Stimulated activated CD4-positive, alpha-beta T cell treated with anti-CD3 and anti-CD28 coated beads, Interleukin-1b, Interleukin-23, amount 100 ng/mL, for 48 hours (primary cell): ENCODE measurements at regions not wholly inside any gene's neighbourhood (a gene's known extent, or its start where the extent isn't known, plus 50 kb on each side); places are given as distances from the start of the nearest gene placed in this dataset.
"Not testable (repeated sequence)": the region's sequence is repeated elsewhere in the genome, so short reads cannot be mapped to it uniquely, and the experiment has no call there.

Experiments
- DNase-seq: peaks from one replicate; pipeline ENCODE4 v3.0.0-alpha.2; 2020

GRCh38 chr4:181757910-181758660 is 485.1 kb upstream of the TENM3 start:
- DNase-seq, result no peak

- DNase-seq, result no peak
These were observed 482.6 kb upstream of the TENM3 start for GRCh38 chr4:181760560-181760959.

DNA sequence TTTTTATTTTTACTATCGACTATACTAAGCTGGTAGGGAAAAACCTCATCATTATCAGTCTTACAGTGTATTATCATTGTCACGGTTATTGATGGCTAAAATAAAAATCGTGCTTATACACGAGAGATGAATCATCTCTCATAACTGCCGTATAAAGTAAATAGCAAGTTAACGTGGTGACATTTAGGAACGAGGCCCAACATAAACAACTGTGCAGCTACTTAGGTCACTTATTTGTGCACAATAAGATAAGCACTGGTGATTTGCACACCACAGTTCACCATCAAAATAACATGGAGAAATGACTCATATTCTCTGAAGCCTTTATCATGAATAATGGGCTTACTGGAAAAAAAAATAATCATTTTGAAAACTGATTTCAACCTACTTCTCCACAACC is 482.0 kb upstream of the TENM3 start:
- DNase-seq, result no peak

GRCh38 chr4:181766061-181766548 is 477.1 kb upstream of the TENM3 start:
- DNase-seq, result no peak

DNA sequence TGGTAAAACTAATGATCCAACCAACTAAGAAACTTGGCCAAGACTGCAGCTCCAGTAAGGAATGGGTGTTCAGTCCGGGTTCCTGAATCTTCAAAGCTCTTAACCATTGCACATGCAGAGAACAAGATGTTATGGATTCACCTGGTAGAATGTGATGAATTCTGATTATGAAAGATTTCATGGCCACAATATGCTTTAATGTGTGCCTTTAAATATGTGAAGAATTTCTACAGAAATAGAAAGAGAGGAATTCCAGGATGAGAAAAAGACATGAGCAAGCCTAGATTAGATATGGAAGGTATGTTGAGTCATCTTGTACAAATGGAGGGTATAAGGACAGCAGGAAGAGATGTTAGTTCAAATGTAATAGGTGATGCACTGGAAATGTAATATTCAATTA is 472.2 kb upstream of the TENM3 start:
- no peak for DNase-seq

DNA sequence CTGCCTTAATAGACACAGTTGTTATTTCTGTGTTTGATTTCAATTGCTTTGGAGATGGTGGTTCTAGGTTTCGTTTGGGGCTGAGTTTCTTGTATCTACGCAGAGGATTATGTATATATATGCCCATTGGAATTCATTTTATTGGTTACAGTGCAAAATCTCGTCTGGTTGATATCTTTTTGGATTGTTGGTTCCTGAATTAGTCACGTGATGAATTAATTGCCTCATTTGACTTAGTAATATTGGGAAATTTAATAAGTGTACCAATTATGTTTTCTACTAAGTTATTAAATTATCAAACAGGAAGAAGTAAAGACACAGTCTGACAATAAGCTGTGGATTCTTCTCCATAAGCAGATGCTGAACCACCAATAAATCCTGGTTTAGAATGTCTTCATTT is 467.9 kb upstream of the TENM3 start:
- DNase-seq, result no peak

DNA sequence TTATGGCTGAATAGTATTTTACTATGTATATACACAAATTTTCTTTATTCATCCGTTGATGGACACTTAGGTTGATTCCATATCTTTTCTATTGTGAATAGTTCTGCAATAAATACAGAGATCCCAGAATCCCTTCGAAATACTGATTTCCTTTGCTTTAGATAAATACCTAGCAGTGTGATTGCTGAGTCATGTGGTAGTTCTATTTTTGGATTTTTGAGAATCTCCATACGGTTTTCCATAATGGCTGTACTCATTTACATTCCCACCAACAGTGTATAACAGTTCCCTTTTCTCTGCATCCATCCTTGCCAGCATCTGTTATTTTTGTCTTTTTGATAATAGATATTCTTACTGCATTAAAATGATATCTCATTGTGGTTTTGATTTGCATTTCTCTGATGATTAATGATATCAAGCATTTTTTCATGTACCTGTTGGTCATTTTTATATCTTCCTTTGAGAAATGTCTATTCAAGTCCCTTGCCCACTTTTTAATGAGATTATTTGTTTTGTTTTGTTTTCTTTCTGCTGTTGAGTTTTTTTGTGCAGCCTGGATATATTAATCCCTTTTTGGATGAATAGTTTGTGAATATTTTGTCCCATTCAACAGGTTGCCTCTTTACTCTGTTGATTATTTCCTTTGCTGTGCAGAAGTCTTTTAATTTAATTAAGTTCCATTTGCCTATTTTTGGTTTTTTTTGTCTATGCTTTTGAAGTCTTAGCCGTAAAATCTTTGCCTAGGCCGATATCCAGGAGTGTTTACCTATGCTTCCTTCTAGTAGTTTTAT is 466.7 kb upstream of the TENM3 start:
- no peak for DNase-seq

DNA sequence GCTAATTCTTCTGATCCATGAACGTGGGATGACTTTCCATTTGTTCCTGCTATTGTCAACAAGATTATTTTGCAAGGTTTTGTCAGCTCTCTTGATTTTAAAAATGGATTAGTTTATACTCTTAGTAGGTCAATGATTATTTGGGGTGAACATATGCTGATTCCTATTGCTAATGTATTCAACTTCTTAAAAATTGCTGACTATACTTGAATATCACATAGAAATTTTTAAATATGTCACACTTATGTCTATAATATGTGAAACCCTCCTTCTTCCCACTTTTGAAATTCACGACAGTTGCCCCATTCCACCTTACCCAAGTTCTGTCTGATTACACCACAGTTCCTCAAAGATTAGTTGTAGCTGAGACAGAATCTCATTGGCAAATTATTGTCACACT is 465.7 kb upstream of the TENM3 start:
- DNase-seq, result no peak

- DNase-seq, result no peak
These were observed 458.3 kb upstream of the TENM3 start for GRCh38 chr4:181784881-181785280.

DNA sequence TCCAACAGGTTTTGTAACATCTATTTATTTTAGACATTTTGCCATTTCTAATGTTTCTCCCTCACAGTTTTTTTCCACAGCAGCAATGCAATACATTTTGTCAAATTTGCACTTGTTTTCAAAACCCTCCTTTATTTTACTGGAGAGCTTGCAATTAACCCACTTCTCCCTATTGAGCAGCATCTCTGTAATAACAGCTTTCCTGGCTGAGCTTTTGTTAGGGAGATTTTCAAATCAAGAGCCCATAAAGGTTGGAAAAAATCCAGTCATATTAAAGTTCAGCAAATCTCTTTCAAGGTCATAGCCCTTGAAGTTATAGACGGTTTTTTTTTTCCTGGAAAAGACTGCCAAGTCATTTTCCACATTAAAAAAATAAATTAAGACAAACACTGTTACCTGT is 450.6 kb upstream of the TENM3 start:
- DNase-seq, result no peak

DNA sequence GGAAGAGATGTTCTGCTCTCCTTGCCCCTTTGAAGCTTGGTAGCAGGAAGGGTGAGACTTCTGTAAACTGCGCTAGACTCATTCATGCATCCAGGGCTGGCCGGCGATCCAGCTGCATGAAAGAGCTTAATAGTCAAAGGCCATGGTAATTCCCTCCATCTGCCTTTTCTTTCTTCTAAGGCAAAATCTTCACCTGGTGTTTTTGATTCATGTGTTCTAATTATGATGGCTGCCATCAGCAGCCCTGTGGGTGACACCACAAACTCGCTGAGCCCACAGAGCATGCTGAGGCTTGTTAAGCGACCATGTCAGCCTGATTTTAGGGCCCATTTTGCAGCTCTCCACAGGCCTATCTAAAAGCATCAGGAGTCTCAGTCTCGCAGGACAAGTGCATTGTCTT is 450.1 kb upstream of the TENM3 start:
- DNase-seq, result no peak

- DNase-seq, result no peak
These were observed 446.7 kb upstream of the TENM3 start for GRCh38 chr4:181796502-181796901.

GRCh38 chr4:181798536-181798935 is 444.7 kb upstream of the TENM3 start:
- DNase-seq, result no peak

GRCh38 chr4:181799561-181800069 is 443.6 kb upstream of the TENM3 start:
- DNase-seq, result no peak

DNA sequence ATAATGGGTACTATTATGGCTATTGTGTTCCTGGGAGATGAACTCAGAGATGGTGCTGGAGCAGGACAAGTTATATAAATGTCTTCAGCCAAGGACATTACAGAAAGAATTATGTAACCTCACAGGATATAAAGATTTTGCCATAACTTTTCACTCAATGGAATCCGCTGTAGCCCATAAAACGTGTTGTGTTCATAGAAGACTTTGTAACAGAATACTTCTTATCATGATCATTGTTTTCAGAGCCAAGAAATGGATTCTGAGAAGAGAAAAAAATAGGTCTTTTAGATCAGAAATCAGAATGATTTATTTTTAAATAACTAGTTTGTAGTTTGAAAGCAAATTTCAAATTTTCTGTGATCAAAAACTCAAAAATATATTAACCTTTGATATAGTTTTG is 441.0 kb upstream of the TENM3 start:
- no peak for DNase-seq

DNA sequence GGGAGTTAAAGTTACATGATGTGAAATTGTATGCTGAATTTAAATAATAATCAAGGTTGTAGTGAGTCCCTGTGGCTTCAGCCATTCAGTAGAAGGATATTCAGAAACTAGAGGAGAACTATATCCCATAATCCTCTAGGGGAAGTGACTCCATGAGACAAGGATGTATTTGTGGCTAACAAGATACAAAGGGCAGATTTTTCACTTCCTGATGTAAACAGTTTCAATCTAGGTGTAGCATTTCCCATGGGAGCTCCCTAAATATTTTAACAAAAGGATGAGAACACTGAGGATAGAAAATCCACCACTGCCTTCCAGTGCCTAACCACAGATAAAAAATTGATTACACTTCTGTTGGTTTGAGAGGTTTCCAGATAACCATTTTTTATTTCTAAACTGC is 435.4 kb upstream of the TENM3 start:
- DNase-seq, result no peak

DNA sequence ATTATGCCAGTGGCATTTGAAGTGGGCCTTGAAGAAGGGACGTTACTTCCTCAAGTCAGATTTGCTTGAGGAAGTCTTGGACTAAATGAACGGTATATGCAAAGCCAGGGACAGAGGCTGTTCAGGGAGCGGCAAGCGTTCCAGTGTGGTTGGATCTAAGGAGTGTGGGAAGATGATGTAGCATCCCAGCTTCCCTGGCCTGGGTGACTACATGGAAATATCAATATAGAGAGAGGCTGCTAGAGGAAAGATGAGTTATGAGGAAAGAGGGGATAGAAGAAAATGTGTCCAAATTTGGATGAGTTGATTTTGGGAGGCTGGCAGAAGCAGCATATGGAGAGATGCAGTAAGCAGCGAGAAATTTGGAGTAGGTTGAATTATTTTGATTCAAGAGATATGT is 432.5 kb upstream of the TENM3 start:
- DNase-seq, result no peak

DNA sequence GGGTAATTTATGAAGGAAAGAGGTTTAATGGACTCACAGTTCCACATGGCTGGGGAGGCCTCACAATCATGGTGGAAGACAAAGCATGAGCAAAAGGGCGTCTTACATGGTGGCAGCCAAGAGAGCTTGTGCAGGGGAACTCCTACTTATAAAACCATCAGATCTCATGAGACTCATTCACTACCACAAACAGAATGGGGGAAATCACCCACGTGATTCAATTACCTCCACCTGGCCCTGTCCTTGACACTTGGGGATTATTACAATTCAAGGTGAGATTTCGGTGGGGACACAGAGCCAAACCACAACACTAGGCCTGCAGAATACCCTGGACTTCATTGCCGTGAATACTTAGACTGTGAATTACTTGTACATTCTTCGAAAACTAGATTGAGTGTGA is 431.7 kb upstream of the TENM3 start:
- DNase-seq, result not testable (repeated sequence)

GRCh38 chr4:181819946-181820345 is 423.3 kb upstream of the TENM3 start:
- DNase-seq, result no peak

DNA sequence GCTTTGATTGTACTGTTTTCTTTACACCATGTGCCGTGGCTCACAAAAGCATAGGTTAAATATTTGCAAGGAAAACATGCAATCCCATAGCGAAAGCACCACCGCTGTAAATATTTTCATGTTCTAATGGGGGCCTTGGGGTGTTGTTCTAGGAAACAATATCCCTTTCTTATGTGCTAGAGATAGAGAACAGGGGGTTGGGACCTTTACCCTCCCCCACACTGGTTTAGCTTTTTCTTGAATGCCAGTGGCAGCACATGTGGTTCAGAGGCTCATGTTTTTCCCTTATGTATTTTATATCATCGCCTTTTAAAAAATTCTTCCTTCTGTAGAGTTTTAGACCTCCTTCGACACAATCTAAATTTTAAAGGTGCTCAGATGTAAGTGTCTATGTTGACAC is 422.6 kb upstream of the TENM3 start:
- DNase-seq, result no peak

- no peak for DNase-seq
These were observed 421.9 kb upstream of the TENM3 start for GRCh38 chr4:181821039-181822004.

- no peak for DNase-seq
These were observed 421.2 kb upstream of the TENM3 start for GRCh38 chr4:181822005-181822375.

DNA sequence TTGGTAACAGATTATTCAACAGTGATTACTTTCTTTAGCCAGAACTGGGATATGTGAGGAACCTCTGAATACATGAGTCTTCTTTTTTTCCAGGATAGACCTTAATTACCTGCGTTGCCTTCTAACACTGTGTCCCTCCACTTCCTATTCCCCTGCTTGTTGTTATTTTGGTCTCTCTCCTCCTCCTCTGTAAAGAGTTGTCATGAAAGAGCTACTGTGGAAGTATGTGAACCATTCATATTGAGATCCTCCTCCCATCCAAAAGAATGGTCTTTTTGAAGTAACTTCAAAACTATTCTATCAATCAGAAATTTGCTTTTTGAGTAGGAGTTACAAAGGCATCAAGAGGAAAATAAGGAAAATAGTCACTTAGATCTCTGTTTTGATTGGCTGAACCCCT is 420.0 kb upstream of the TENM3 start:
- DNase-seq, result no peak
